Neural cell (in vitro differentiated cells): ENCODE measurements at regions not wholly inside any gene's neighbourhood (a gene's known extent, or its start where the extent isn't known, plus 50 kb on each side); places are given as distances from the start of the nearest gene placed in this dataset.

ENCODE experiments used
- H2AFZ ChIP-seq: fragments of 200-600, 300-800 bp; sonication (generic), shearing (Covaris generic); 2 replicates; pipeline ENCODE4 v1.6.0; 2014; ENCODE audit warnings: low read depth, mild to moderate bottlenecking, antibody characterized with exemption, low read length, moderate library complexity
- H3F3A ChIP-seq: fragments of 200-600 bp; shearing (Covaris generic); 2 replicates; pipeline ENCODE4 v1.6.1; 2016; ENCODE audit warnings: mild to moderate bottlenecking, moderate library complexity, mixed read lengths, antibody characterized with exemption, low read length; ENCODE audit not compliant: insufficient read depth, poor library complexity, severe bottlenecking
- H3K27ac ChIP-seq: fragments of 200-600, 300-800 bp; sonication (generic), shearing (Covaris generic); 2 replicates; pipeline ENCODE4 v1.5.1; 2014; ENCODE audit warnings: mild to moderate bottlenecking, low read length, moderate library complexity
- H3K27me3 ChIP-seq: fragments of 300-800, 200-600 bp; sonication (generic), shearing (Covaris generic); 2 replicates; pipeline ENCODE4 v1.6.0; 2014; ENCODE audit warnings: mild to moderate bottlenecking, low read depth, low read length, moderate library complexity; ENCODE audit not compliant: insufficient read depth
- H3K36me3 ChIP-seq: fragments of 300-800, 200-600 bp; sonication (generic), shearing (Covaris generic); 2 replicates; pipeline ENCODE4 v1.5.1; 2014; ENCODE audit warnings: mild to moderate bottlenecking, antibody characterized with exemption, low read length, moderate library complexity; ENCODE audit not compliant: insufficient read depth
- H3K4me2 ChIP-seq: fragments of 300-800, 200-600 bp; sonication (generic), shearing (Covaris generic); 2 replicates; pipeline ENCODE4 v1.6.0; 2014; ENCODE audit warnings: mild to moderate bottlenecking, low read length
- H3K4me3 ChIP-seq: fragments of 300-800, 200-600 bp; sonication (generic), shearing (Covaris generic); 2 replicates; pipeline ENCODE4 v1.5.1; 2014; ENCODE audit warnings: mild to moderate bottlenecking, low read length, moderate library complexity
- H3K79me2 ChIP-seq: fragments of 200-600 bp; shearing (Covaris generic); replicated peaks from 2 replicates; pipeline ENCODE4 v1.6.0; 2014; ENCODE audit warnings: mild to moderate bottlenecking, low read length, moderate library complexity; ENCODE audit not compliant: insufficient read depth
- H3K9ac ChIP-seq: fragments of 300-800, 200-600 bp; sonication (generic), shearing (Covaris generic); 2 replicates; pipeline ENCODE4 v1.6.1; 2016; ENCODE audit warnings: mild to moderate bottlenecking, low read length, mixed read lengths
- H3K9me2 ChIP-seq: fragments of 200-600 bp; shearing (Covaris generic); 2 replicates; pipeline ENCODE4 v1.6.1; 2016; ENCODE audit warnings: mild to moderate bottlenecking, low read length, mixed read lengths; ENCODE audit not compliant: insufficient read depth
- H3K9me3 ChIP-seq: fragments of 200-600, 300-800 bp; sonication (generic), shearing (Covaris generic); 2 replicates; pipeline ENCODE4 v1.6.1; 2016; ENCODE audit warnings: mild to moderate bottlenecking, mixed run types, low read length, moderate library complexity, mixed read lengths
- H4K20me1 ChIP-seq: fragments of 200-600 bp; shearing (Covaris generic); 2 replicates; pipeline ENCODE4 v1.6.1; 2016; ENCODE audit warnings: mild to moderate bottlenecking, mixed run types; ENCODE audit not compliant: insufficient read depth
- CTCF ChIP-seq: fragments of 450-650 bp; IDR thresholded peaks from 2 replicates; pipeline ENCODE4 v1.5.1; 2014; ENCODE audit warnings: antibody characterized with exemption, mild to moderate bottlenecking, moderate library complexity; ENCODE audit not compliant: poor library complexity, severe bottlenecking
- EP300 ChIP-seq: fragments of 450-650 bp; conservative IDR thresholded peaks from 2 replicates; pipeline ENCODE4 v1.6.1; 2014; ENCODE audit warnings: antibody characterized with exemption, mild to moderate bottlenecking, moderate library complexity; ENCODE audit not compliant: poor library complexity, severe bottlenecking
- EZH2 ChIP-seq: fragments of 200-600, 300-800 bp; shearing (Covaris generic), sonication (generic); IDR thresholded peaks from 2 replicates; pipeline ENCODE4 v1.6.1; 2014; ENCODE audit warnings: antibody characterized with exemption, low read length, borderline replicate concordance, mild to moderate bottlenecking; ENCODE audit not compliant: insufficient read depth, poor library complexity, severe bottlenecking
- MXI1 ChIP-seq: fragments of 450-650 bp; conservative IDR thresholded peaks from 2 replicates; pipeline ENCODE4 v1.6.1; 2014; ENCODE audit warnings: antibody characterized with exemption, mild to moderate bottlenecking; ENCODE audit not compliant: poor library complexity, severe bottlenecking
- POLR2AphosphoS5 ChIP-seq: IDR thresholded peaks from 2 replicates; pipeline ENCODE4 v1.6.1; 2012
- RAD21 ChIP-seq: fragments of 450-650 bp; conservative IDR thresholded peaks from 2 replicates; pipeline ENCODE4 v1.6.1; 2014; ENCODE audit warnings: antibody characterized with exemption, mild to moderate bottlenecking, moderate library complexity
- REST ChIP-seq: IDR thresholded peaks from 2 replicates; pipeline ENCODE4 v1.6.1; 2012; ENCODE audit warnings: borderline replicate concordance
- SMC3 ChIP-seq: fragments of 450-650 bp; conservative IDR thresholded peaks from 2 replicates; pipeline ENCODE4 v1.6.1; 2014; ENCODE audit warnings: antibody characterized with exemption, mild to moderate bottlenecking, moderate library complexity; ENCODE audit not compliant: poor library complexity
- TAF1 ChIP-seq: IDR thresholded peaks from 2 replicates; pipeline ENCODE4 v1.6.1; 2012; ENCODE audit warnings: low read depth

DNA sequence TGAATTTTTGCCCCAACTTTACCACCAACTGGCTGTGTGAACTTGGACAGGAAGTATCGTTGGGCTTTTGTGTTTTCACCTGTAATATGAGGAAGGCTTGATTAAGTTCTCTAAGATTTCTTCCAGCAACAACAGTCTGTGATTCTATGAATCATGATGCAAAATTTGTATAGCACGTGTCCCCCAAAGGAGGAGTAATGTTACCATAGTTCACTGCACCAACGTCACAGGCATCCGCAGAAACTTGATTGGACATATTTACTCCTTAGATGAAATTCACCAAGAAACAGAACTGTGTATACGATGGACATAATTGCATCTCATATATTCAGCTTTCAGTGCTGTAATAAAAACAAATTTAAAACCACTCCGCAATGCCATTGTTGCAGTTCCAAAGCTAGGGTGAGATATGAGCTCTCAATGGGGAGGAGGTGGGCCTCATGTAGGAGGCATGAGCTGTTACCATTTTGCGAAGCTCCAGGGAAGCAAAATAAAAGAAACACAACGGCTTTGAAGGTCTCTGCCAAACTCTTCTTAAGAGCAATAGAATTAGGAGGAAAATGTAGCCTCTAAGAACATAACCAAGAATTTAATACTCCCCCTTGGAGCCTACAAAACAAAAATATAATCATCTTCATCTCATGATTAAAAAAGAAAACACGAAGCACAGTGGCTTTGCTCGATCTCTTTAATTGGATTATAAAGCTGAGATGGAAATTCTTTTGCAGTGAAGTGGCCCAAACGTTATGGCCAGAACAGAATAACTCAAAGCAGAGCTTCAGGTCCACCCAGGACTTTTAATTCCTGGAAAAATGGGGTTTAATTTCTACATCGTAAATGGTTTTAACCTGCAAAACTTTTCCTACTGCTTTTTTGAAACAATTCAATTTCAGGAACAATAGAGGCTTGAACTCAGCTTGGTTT is 80.7 kb downstream of the CHST2 start:
- Histone ChIP-seq H3K9ac (no peak overlapping the region), H3F3A (no peaks in the 10 kb centered on the region), H3K27ac (no peak overlapping the region), H3K9me2 (no peaks in the 10 kb centered on the region), H4K20me1 (no peaks in the 10 kb centered on the region), H3K79me2 (no peaks in the 10 kb centered on the region), H3K4me3 (no peak overlapping the region), H2AFZ (no peak overlapping the region), H3K27me3 (peaks cover 18% of the 10 kb centered on the region), H3K4me2 (no peak overlapping the region), H3K9me3 (no peaks in the 10 kb centered on the region), H3K36me3 (no peaks in the 10 kb centered on the region)
- TF ChIP-seq POLR2AphosphoS5 (no peak), EP300 (no peak), EZH2 (no peak), RAD21 (no peak), CTCF (no peak), MXI1 (no peak), SMC3 (no peak), TAF1 (no peak), REST (no peak)

GRCh38 chr3:143201045-143201444 is 81.5 kb downstream of the CHST2 start:
- Histone ChIP-seq H3K79me2 (no peaks in the 10 kb centered on the region), H3K9me3 (no peaks in the 10 kb centered on the region), H3K9me2 (no peaks in the 10 kb centered on the region), H3F3A (no peaks in the 10 kb centered on the region), H3K4me3 (no peak overlapping the region), H4K20me1 (no peaks in the 10 kb centered on the region), H3K9ac (no peak overlapping the region), H3K36me3 (no peaks in the 10 kb centered on the region), H3K4me2 (no peak overlapping the region), H3K27me3 (peaks cover 18% of the 10 kb centered on the region), H2AFZ (no peak overlapping the region), H3K27ac (no peak overlapping the region)
- TF ChIP-seq EP300 (no peak), POLR2AphosphoS5 (no peak), RAD21 (no peak), MXI1 (no peak), SMC3 (no peak), TAF1 (no peak)
